ENCODE measurements at regions not wholly inside any gene's neighbourhood (a gene's known extent, or its start where the extent isn't known, plus 50 kb on each side); places are given as distances from the start of the nearest gene placed in this dataset.

- TF ChIP-seq CTCF (IDR thresholded peaks at IDR 0.05; ENCODE audit: low read depth, low read length, poor library complexity, severe bottlenecking) (no peak), EZH2phosphoT487 (IDR thresholded peaks at IDR 0.05; ENCODE audit: borderline replicate concordance, low read length) (no peak)
These were observed 91.7 kb upstream of the B3GAT2 start for GRCh38 chr6:71048320-71049164.
